GM08714 (cell line): ENCODE measurements at regions not wholly inside any gene's neighbourhood (a gene's known extent, or its start where the extent isn't known, plus 50 kb on each side); places are given as distances from the start of the nearest gene placed in this dataset.

ENCODE experiments used
- H3K4me3 ChIP-seq: fragments of 200-500 bp; sonication (Bioruptor generic); 2 replicates; pipeline ENCODE4 v1.5.1; 2014; ENCODE audit warnings: mild to moderate bottlenecking, low read length, inconsistent platforms
- ZNF274 ChIP-seq: IDR thresholded peaks from 2 replicates; pipeline ENCODE4 v1.6.1; 2012; ENCODE audit warnings: mild to moderate bottlenecking, low read depth, low read length

- TF ChIP-seq ZNF274 = no peak
- H3K4me3 ChIP-seq = no peak overlapping the region
Measured at GRCh38 chr5:124872086-124872485, 125.6 kb upstream of the ZNF608 start.

DNA sequence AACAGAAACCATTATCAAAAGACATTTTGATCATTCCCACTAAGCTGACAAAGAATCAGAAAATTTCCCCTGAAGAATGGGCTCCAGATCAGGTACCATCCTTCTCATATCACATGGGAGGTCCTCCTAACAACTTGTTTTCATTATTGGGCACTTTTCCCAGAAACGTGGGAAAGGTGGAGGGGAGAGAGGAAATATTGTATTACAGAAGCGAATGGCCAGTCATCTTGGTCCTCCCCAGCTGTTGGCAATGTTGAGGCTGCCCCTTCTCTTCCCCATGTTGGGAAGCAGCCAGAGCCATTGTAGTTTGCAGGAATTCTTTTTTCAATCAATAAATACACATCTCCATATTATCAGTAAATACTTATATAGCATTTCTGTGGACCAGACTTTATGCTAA is 126.2 kb upstream of the ZNF608 start:
- H3K4me3 ChIP-seq = no peak overlapping the region
- no peak for TF ChIP-seq ZNF274

DNA sequence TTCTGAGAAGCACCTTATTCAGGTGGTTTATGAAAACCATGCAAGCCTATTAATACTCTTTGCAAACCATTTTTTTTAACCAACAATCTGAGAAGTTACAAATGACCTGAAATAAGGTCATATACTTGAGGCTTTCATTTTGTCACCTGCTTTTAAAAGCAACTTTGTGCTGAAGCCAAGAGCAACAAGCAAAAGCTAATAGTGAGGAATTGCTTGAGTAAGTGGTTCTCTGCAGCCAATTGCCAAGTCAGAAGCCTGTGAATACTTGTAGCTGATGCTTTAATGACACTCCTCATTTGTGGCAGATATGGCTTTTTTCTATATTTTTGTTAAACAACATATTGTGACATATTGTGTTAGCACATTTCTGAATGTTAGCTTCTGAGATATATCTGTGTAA is 126.7 kb upstream of the ZNF608 start:
- no peak overlapping the region for H3K4me3 ChIP-seq
- TF ChIP-seq ZNF274 = no peak

DNA sequence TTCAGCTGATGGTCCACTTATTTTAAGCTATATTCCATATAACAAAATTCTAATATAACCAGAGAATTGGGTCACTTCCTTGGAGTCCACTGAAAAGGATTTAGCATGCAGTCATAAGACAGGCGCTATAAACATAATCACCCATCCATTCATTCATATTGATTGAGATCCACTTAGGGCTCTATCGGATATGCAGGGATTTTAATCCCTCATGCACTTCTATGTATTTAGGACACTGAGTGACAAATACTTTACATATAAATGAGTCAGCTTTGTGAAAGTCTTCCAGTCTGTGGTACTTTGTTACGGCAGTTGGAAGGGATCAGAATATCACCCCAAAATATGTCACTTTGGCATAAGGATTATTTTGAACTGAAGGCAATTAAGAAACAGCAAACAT is 127.3 kb upstream of the ZNF608 start:
- H3K4me3 ChIP-seq = no peak overlapping the region
- no peak for TF ChIP-seq ZNF274

DNA sequence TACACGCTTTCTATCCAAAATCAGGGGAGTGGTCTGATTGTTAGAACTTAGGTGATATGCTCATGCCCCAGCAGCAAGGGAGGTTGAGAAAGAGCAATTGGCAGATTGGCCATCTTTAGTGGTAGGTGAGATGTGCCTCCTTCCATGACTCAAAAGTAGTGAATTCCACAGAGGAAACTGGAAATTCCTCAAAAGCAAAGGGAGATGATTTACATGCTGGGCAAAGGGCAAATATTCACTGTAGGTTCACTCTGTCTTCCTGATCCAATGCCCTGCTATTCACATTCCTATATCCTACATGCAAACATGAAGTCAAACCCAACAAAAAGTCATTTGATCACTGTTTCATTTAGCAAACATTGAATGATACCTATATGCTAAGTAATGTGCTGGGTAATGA is 130.1 kb upstream of the ZNF608 start:
- no peak for TF ChIP-seq ZNF274
- H3K4me3 ChIP-seq = no peak overlapping the region

DNA sequence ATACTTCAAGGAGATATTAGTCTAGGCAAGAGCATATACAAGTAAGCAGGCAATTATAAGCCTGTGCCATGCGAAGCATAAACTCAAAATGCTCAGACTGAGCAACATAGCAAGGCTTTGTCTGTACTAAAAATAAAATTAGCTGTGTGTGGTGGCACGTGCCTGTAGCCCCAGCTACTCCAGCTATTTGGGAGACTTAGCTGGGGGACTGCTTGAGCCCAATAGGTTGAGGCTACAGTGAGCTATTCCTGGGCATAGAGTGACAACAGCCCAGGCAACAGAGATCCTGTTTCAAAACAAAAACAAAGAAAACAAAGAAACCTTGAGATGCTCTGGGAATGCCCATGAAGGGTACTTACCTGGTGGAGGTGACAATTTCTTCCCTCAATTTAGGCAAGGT is 130.5 kb upstream of the ZNF608 start:
- TF ChIP-seq ZNF274 = no peak
- no peak overlapping the region for H3K4me3 ChIP-seq

DNA sequence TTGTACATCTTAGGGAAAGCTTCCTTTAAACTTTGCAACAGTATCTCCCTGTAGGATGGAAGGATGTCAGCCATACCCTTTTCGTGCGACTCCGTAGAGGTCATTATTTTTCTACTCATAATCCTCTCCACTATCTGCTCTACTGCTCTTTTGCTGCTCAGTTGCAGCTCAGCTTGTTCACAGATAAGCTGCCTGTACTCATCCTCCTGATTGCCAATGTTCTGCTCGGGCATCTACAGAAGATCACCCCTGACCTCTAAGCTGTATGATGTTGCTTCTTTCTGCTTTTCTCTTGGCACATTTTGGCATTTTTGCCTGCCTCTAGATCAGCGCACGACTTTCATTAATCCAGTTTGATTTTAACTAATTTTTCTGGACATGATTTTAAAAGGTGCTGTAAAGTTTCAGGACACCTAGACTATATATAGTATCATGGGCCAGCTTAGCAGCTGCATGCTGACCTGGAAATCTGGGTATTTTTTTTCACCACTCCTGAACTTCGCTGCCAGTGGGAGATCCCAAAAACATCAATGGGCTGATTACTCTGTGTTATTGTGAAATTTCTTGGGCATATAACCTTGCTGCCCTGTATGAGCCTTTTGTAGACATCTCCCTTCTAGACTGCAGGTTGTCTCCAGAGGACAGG is 131.2 kb upstream of the ZNF608 start:
- no peak for TF ChIP-seq ZNF274
- H3K4me3 ChIP-seq = no peak overlapping the region

GRCh38 chr5:124878583-124879342 is 132.3 kb upstream of the ZNF608 start:
- no peak overlapping the region for H3K4me3 ChIP-seq
- no peak for TF ChIP-seq ZNF274

GRCh38 chr5:124880903-124881697 is 134.7 kb upstream of the ZNF608 start:
- TF ChIP-seq ZNF274 = no peak
- H3K4me3 ChIP-seq = no peak overlapping the region

- no peak overlapping the region for H3K4me3 ChIP-seq
- no peak for TF ChIP-seq ZNF274
Measured at GRCh38 chr5:124883681-124884080, 137.2 kb upstream of the ZNF608 start.

DNA sequence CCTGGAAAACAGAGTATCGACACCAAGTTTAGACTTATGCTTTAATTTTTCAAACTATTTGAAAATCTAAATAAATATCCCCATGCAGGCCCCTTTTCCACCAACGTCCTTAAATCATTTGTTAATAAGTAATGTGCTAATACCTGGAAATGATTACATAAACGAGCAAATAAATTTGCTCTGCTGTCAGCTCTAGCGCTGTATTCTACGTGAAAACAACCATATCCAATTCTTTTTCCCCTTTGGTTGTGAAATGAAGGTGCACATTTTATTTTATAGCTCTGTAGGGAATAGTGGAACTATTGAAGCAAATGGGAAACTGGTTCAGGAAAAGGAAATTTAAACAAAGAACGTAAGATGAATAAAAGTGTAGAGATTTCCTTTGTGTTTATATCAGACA is 137.7 kb upstream of the ZNF608 start:
- TF ChIP-seq ZNF274 = no peak
- H3K4me3 ChIP-seq = no peak overlapping the region

- no peak for TF ChIP-seq ZNF274
- no peak overlapping the region for H3K4me3 ChIP-seq
Measured at GRCh38 chr5:124885490-124885889, 139.1 kb upstream of the ZNF608 start.

GRCh38 chr5:124887223-124887622 is 140.8 kb upstream of the ZNF608 start:
- H3K4me3 ChIP-seq = no peak overlapping the region
- TF ChIP-seq ZNF274 = no peak

DNA sequence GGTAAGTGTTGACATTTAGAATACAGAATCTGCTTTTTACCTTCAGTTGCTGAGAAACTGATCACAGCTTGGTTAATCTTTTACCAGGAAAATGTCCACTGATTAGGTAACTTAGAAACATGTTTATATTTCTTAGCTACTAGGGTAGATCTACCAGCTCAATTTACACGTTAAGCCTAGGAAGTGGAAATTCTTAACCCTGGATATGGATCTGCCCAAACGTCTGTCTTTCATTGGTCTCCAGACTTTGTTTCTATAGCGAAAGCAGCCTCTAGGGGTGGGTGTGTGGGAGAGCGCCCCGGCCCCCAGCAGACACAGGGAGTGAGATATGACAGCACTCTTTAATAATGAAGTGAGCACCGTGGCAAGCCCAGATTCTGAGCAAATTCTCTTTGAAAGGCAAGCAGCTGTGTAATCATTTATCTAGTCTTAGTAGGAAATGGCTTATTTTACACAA is 141.6 kb upstream of the ZNF608 start:
- no peak for TF ChIP-seq ZNF274
- no peak overlapping the region for H3K4me3 ChIP-seq
